ENCODE measurements at regions not wholly inside any gene's neighbourhood (a gene's known extent, or its start where the extent isn't known, plus 50 kb on each side); places are given as distances from the start of the nearest gene placed in this dataset.

- Histone ChIP-seq H3K36me3 (ENCODE audit: control insufficient read depth, insufficient read depth, low read length) (no peaks in the 10 kb centered on the region), H3K18ac (ENCODE audit: low read depth, low read length) (no peak overlapping the region), H2BK20ac (ENCODE audit: low read depth, low read length) (no peak overlapping the region), H2BK120ac (ENCODE audit: low read depth, low read length) (no peak overlapping the region), H2AK5ac (ENCODE audit: low read depth, low read length) (no peak overlapping the region), H3K9ac (ENCODE audit: low read depth, low read length) (no peak overlapping the region), H4K91ac (ENCODE audit: insufficient read depth, low read depth, low read length) (no peak overlapping the region), H3K4me2 (ENCODE audit: low read depth, low read length) (no peak overlapping the region), H3K4ac (ENCODE audit: low read depth, low read length) (no peak overlapping the region), H2BK15ac (ENCODE audit: low read depth, low read length) (no peak overlapping the region), H3K23ac (ENCODE audit: low read depth, low read length) (no peak overlapping the region), H3K4me1 (ENCODE audit: control insufficient read depth, insufficient read depth, low read length) (no peaks in the 10 kb centered on the region), H3K9me1 (ENCODE audit: insufficient read depth, low read length) (no peaks in the 10 kb centered on the region), H3K14ac (replicated peaks; ENCODE audit: low read depth, low read length) (no peak overlapping the region), H3K27ac (ENCODE audit: insufficient read depth, low read length) (no peak overlapping the region), H3K4me3 (ENCODE audit: insufficient read depth, low read depth, low read length) (no peak overlapping the region), H2BK5ac (ENCODE audit: low read depth, low read length, poor library complexity, severe bottlenecking) (no peak overlapping the region), H2AK9ac (replicated peaks; ENCODE audit: low read depth, low read length, poor library complexity) (no peak overlapping the region), H3K56ac (ENCODE audit: extremely low read depth, insufficient read depth, low read length) (no peak overlapping the region), H3K79me1 (ENCODE audit: low read depth in 1 of 2, low read length in 2 of 2) (no peaks in the 10 kb centered on the region), H3K9me3 (ENCODE audit: control insufficient read depth, insufficient read depth, low read length) (no peaks in the 10 kb centered on the region; the same call in 1 of the 2 replicates), H3K27me3 (ENCODE audit: control insufficient read depth, insufficient read depth, low read length) (no peaks in the 10 kb centered on the region), H4K8ac (ENCODE audit: low read depth in 2 of 2, low read length in 2 of 2) (no peak overlapping the region), H4K20me1 (ENCODE audit: insufficient read depth, low read length) (no peaks in the 10 kb centered on the region), H4K5ac (ENCODE audit: low read depth, low read length) (no peak overlapping the region), H2AFZ (replicated peaks; ENCODE audit: low read length, poor library complexity) (no peak overlapping the region)
- no peak for ATAC-seq (ENCODE audit: low read depth)
- CTCF ChIA-PET = no interaction called here
- BruUV-seq (replicated peaks) = no TSS peak
- dilution Hi-C loops (cut with HindIII; ENCODE audit: low sequenced_read_pairs, unreplicated experiment) (no loop called here), in situ Hi-C loops (cut with MboI; ENCODE audit: low sequenced_read_pairs) (no loop called here), intact Hi-C loops (cut with micrococcal nuclease) (no loop called here)
- no peak for DNase-seq
- POLR2A ChIA-PET (ENCODE audit: unreplicated experiment) = no interaction called here
- no CpG with 5 or more reads among the region's 4 CpGs for WGBS, 2 experiments (ENCODE audit: extremely low coverage in 2 of 2, insufficient read length in 1 of 2)
- TF ChIP-seq RCOR1 (IDR thresholded peaks at IDR 0.05; ENCODE audit: insufficient replicate concordance, low read length) (no peak), USF2 (IDR thresholded peaks at IDR 0.05; ENCODE audit: low read depth, low read length) (no peak), CTCF (conservative IDR thresholded peaks at IDR 0.05; ENCODE audit: low read depth, low read length) (no peak), CHD1 (IDR thresholded peaks at IDR 0.05; ENCODE audit: low read depth, low read length) (no peak), NFE2L2 (IDR thresholded peaks at IDR 0.05; ENCODE audit: low read depth, low read length) (no peak), SMC3 (IDR thresholded peaks at IDR 0.05; ENCODE audit: low read depth, low read length) (no peak), BHLHE40 (IDR thresholded peaks at IDR 0.05; ENCODE audit: low read depth, low read length) (no peak), FOS (IDR thresholded peaks at IDR 0.05; ENCODE audit: low read depth, low read length) (no peak), MXI1 (IDR thresholded peaks at IDR 0.05; ENCODE audit: borderline replicate concordance, low read depth, low read length) (no peak), CEBPB (IDR thresholded peaks at IDR 0.05; ENCODE audit: low read depth, low read length) (no peak), MAZ (IDR thresholded peaks at IDR 0.05; ENCODE audit: borderline replicate concordance, low read depth, low read length) (no peak), POLR2A (IDR thresholded peaks at IDR 0.05; ENCODE audit: low read depth, low read length) (no peak), ELK1 (IDR thresholded peaks at IDR 0.05; ENCODE audit: borderline replicate concordance, low read depth, low read length) (no peak), RFX5 (IDR thresholded peaks at IDR 0.05; ENCODE audit: low read depth, low read length) (no peak), MAFK (IDR thresholded peaks at IDR 0.05; ENCODE audit: low read depth, low read length) (no peak), RAD21 (IDR thresholded peaks at IDR 0.05; ENCODE audit: low read length) (no peak)
These were observed 1540.9 kb upstream of the MIR17HG start for GRCh38 chr13:89806594-89806993.

All from IMR-90 (cell line).